GM12878 (cell line): ENCODE measurements at regions not wholly inside any gene's neighbourhood (a gene's known extent, or its start where the extent isn't known, plus 50 kb on each side); places are given as distances from the start of the nearest gene placed in this dataset.
A peak's percentile ranks its signal among the peaks of the same experiment; 100 is the strongest.

Source experiments
- ATF7 ChIP-seq: fragments of 450-650 bp; IDR thresholded peaks from 2 replicates; pipeline ENCODE4 v1.6.1; 2016; ENCODE audit warnings: low read depth, mild to moderate bottlenecking
- CEBPB ChIP-seq, 2 experiments: fragments of 150-350 bp in 1 of 2; IDR thresholded peaks; 2 replicates each; pipeline ENCODE4 v1.6.1; 2012 to 2014; ENCODE audit warnings: low read depth in 2 of 2, low read length in 2 of 2, borderline replicate concordance in 1 of 2, inconsistent platforms in 1 of 2
- ESRRA ChIP-seq: IDR thresholded peaks from 2 replicates; pipeline ENCODE4 v1.6.1; 2012; ENCODE audit warnings: mild to moderate bottlenecking, low read length, improper control_type of control experiment
- EZH2 ChIP-seq: IDR thresholded peaks from 2 replicates; pipeline ENCODE4 v1.6.1; 2012; ENCODE audit warnings: low read depth, mild to moderate bottlenecking, control low read depth, inconsistent platforms, low read length, borderline replicate concordance; ENCODE audit not compliant: control insufficient read depth
- NFYB ChIP-seq: IDR thresholded peaks from 2 replicates; pipeline ENCODE4 v1.6.1; 2011; ENCODE audit warnings: low read depth, mild to moderate bottlenecking, low read length, improper control_type of control experiment, moderate library complexity; ENCODE audit not compliant: insufficient read depth
- REST ChIP-seq: IDR thresholded peaks from 2 replicates; pipeline ENCODE4 v1.6.1; 2012; ENCODE audit warnings: mild to moderate bottlenecking, low read depth, low read length
- SRF ChIP-seq, 2 experiments: IDR thresholded peaks; 2 replicates each; pipeline ENCODE4 v1.6.1; 2011; ENCODE audit warnings: low read depth in 2 of 2, low read length in 2 of 2, mild to moderate bottlenecking in 1 of 2, moderate library complexity in 1 of 2
- TARDBP ChIP-seq: IDR thresholded peaks from 2 replicates; pipeline ENCODE4 v1.6.1; 2016; ENCODE audit warnings: borderline replicate concordance
- TF ChIP-seq, protein P1 (sequence below), 3 experiments: IDR thresholded peaks in 2 of 3; conservative IDR thresholded peaks in 1 of 3; 2 replicates each; pipeline ENCODE4 v1.5.1; 2011; ENCODE audit warnings: low read depth in 3 of 3, low read length in 3 of 3, mild to moderate bottlenecking in 3 of 3, control low read depth in 2 of 3, moderate library complexity in 2 of 3, inconsistent platforms in 1 of 3, mixed read lengths in 1 of 3; ENCODE audit not compliant: control insufficient read depth in 2 of 3, insufficient read depth in 1 of 3; ENCODE audit errors: extremely low read depth in 1 of 3

DNA sequence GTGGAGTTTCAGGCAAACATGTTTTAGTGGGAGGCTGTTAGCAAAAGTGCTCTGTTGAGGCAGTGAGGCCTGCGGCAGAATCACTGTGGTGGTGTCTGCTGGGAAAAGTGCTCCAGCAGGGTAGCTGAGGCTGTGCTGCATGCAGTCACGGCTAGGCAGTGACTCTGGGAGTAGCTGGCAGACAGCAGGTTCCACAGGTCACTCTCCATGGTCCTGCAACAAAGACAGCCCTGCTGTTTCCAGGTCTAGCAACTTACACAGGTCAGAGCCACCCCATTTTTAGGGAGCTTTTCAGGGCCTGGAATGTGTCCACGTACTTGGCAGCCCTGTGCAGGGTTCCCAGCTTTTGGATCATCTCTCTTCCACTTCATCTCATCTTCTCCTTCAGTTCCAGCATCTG lies 184.3 kb downstream of the NAA11 start:
- TF ChIP-seq ATF7 (no peak), TARDBP (no peak), NFYB (no peak), EZH2 (no peak), CEBPB (IDR thresholded peaks at IDR 0.05; ENCODE audit: borderline replicate concordance in 1 of 2, low read depth in 2 of 2, low read length in 2 of 2) (no peak), SRF (IDR thresholded peaks at IDR 0.05; ENCODE audit: low read depth in 2 of 2, low read length in 2 of 2) (no peak), REST (peak; percentile 82), ESRRA (no peak)
- TF ChIP-seq, protein P1, sequence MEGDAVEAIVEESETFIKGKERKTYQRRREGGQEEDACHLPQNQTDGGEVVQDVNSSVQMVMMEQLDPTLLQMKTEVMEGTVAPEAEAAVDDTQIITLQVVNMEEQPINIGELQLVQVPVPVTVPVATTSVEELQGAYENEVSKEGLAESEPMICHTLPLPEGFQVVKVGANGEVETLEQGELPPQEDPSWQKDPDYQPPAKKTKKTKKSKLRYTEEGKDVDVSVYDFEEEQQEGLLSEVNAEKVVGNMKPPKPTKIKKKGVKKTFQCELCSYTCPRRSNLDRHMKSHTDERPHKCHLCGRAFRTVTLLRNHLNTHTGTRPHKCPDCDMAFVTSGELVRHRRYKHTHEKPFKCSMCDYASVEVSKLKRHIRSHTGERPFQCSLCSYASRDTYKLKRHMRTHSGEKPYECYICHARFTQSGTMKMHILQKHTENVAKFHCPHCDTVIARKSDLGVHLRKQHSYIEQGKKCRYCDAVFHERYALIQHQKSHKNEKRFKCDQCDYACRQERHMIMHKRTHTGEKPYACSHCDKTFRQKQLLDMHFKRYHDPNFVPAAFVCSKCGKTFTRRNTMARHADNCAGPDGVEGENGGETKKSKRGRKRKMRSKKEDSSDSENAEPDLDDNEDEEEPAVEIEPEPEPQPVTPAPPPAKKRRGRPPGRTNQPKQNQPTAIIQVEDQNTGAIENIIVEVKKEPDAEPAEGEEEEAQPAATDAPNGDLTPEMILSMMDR (IDR thresholded peaks at IDR 0.05 in 2 of 3, conservative IDR thresholded peaks at IDR 0.05 in 1 of 3; ENCODE audit: control insufficient read depth in 2 of 3, extremely low read depth in 1 of 3, insufficient read depth in 1 of 3, low read depth in 3 of 3, low read length in 3 of 3), result no peak
